H1 (cell line): ENCODE measurements at regions not wholly inside any gene's neighbourhood (a gene's known extent, or its start where the extent isn't known, plus 50 kb on each side); places are given as distances from the start of the nearest gene placed in this dataset.

Experiments used
- CTCF ChIA-PET: fragments of 300-600 bp; sonication (Branson Sonifier 250); formaldehyde crosslinking; loops from one replicate; lab custom pipeline; 2021; ENCODE audit not compliant: partially characterized antibody; lab: Charles Lee
- POLR2A ChIA-PET: fragments of 300-600 bp; sonication (Branson Sonifier 250); formaldehyde crosslinking; loops from one replicate; lab custom pipeline; 2021; ENCODE audit warnings: inconsistent platforms; ENCODE audit not compliant: partially characterized antibody; lab: Charles Lee
- DNase-seq, 2 experiments: peaks; one replicate each; pipeline versions ENCODE4 v3.0.0 to v3.0.0-alpha.2; 2010 to 2022; ENCODE audit warnings: low spot score in 2 of 2, low read depth in 1 of 2, mixed read lengths in 1 of 2
- FAIRE-seq: peaks from 2 replicates; lab custom pipeline; 2011; peaks lifted over from hg19 to GRCh38; lab: Jason Lieb, UNC
- H2AFZ ChIP-seq: 2 replicates; pipeline ENCODE4 v1.8.1; 2012; ENCODE audit warnings: low read length, inconsistent platforms
- H2AK5ac ChIP-seq: 2 replicates; pipeline ENCODE4 v1.6.1; 2013; ENCODE audit warnings: low read depth, low read length
- H2BK120ac ChIP-seq: replicated peaks from 2 replicates; pipeline ENCODE3; 2013; ENCODE audit warnings: low read depth, low read length, inconsistent platforms
- H2BK12ac ChIP-seq: 2 replicates; pipeline ENCODE4 v1.6.1; 2013; ENCODE audit warnings: low read depth, low read length
- H2BK15ac ChIP-seq: 2 replicates; pipeline ENCODE4 v1.6.1; 2013; ENCODE audit warnings: low read length
- H2BK20ac ChIP-seq: 2 replicates; pipeline ENCODE4 v1.6.1; 2013; ENCODE audit warnings: low read length
- H2BK5ac ChIP-seq: 2 replicates; pipeline ENCODE4 v1.6.1; 2013; ENCODE audit warnings: low read depth, low read length
- H3K14ac ChIP-seq: 2 replicates; pipeline ENCODE4 v1.6.1; 2013; ENCODE audit warnings: inconsistent platforms; ENCODE audit not compliant: insufficient read length
- H3K18ac ChIP-seq: 2 replicates; pipeline ENCODE4 v1.6.1; 2013; ENCODE audit warnings: low read length; ENCODE audit errors: extremely low read depth
- H3K23ac ChIP-seq: 2 replicates; pipeline ENCODE4 v1.6.1; 2013; ENCODE audit warnings: inconsistent platforms; ENCODE audit not compliant: insufficient read length
- H3K23me2 ChIP-seq: 2 replicates; pipeline ENCODE4 v1.6.1; 2013; ENCODE audit warnings: low read depth, low read length
- H3K27ac ChIP-seq: 2 replicates; pipeline ENCODE4 v1.6.1; 2011; ENCODE audit warnings: low read depth, low read length, inconsistent platforms
- H3K27me3 ChIP-seq, 4 experiments: replicated peaks in 1 of 4; 1 replicate in 1 of 4; 2 replicates in 3 of 4; pipeline versions ENCODE4 v1.6.1 to v1.8.1; 2011 to 2013; ENCODE audit warnings: low read length in 3 of 4, mild to moderate bottlenecking in 3 of 4, inconsistent platforms in 2 of 4, mixed read lengths in 2 of 4, moderate library complexity in 1 of 4; ENCODE audit not compliant: control insufficient read depth in 3 of 4, insufficient read depth in 3 of 4; ENCODE audit errors: extremely low read depth in 1 of 4
- H3K36me3 ChIP-seq, 4 experiments: 2 replicates each; pipeline versions ENCODE4 v1.6.1 to v1.8.1; 2011 to 2013; ENCODE audit warnings: mild to moderate bottlenecking in 4 of 4, low read length in 3 of 4, moderate library complexity in 2 of 4, control low read depth in 1 of 4, inconsistent platforms in 1 of 4; ENCODE audit not compliant: insufficient read depth in 4 of 4, control insufficient read depth in 2 of 4
- H3K4ac ChIP-seq: replicated peaks from 2 replicates; pipeline ENCODE3; 2013; ENCODE audit warnings: low read length, low read depth, mixed read lengths, inconsistent platforms; ENCODE audit not compliant: insufficient read length
- H3K4me1 ChIP-seq, 4 experiments: replicated peaks in 1 of 4; 1 replicate in 1 of 4; 2 replicates in 3 of 4; pipeline versions ENCODE4 v1.6.1 to v1.8.1; 2011 to 2013; ENCODE audit warnings: low read length in 3 of 4, inconsistent platforms in 2 of 4, mixed read lengths in 1 of 4; ENCODE audit not compliant: insufficient read depth in 4 of 4, control insufficient read depth in 3 of 4
- H3K4me2 ChIP-seq, 2 experiments: 2 replicates each; pipeline versions ENCODE4 v1.6.1 to v1.8.1; 2011 to 2013; ENCODE audit warnings: low read depth in 2 of 2, low read length in 2 of 2, control low read depth in 1 of 2, inconsistent platforms in 1 of 2, mild to moderate bottlenecking in 1 of 2; ENCODE audit not compliant: insufficient read depth in 1 of 2
- H3K4me3 ChIP-seq, 4 experiments: fragments of 200-600, 300-600 bp in 1 of 4; sonication (generic), shearing (Covaris generic), sonication (Bioruptor Twin) in 1 of 4; 2 replicates each; pipeline versions ENCODE4 v1.5.1 to v1.8.1; 2011 to 2016; ENCODE audit warnings: low read length in 4 of 4, low read depth in 3 of 4, control low read depth in 2 of 4, inconsistent platforms in 2 of 4, mild to moderate bottlenecking in 2 of 4, mixed read lengths in 1 of 4, moderate library complexity in 1 of 4; ENCODE audit not compliant: insufficient read depth in 2 of 4; ENCODE audit errors: extremely low read depth in 1 of 4
- H3K56ac ChIP-seq: replicated peaks from 2 replicates; pipeline ENCODE3; 2013; ENCODE audit warnings: low read depth, mild to moderate bottlenecking, mixed read lengths, low read length, inconsistent platforms; ENCODE audit not compliant: insufficient read length
- H3K79me1 ChIP-seq: 2 replicates; pipeline ENCODE4 v1.6.1; 2013; ENCODE audit warnings: low read depth, low read length, control low read depth
- H3K79me2 ChIP-seq, 2 experiments: 2 replicates each; pipeline versions ENCODE4 v1.6.1 to v1.8.1; 2012 to 2013; ENCODE audit warnings: low read length in 2 of 2, mild to moderate bottlenecking in 2 of 2, inconsistent platforms in 1 of 2; ENCODE audit not compliant: insufficient read depth in 2 of 2, control insufficient read depth in 1 of 2
- H3K9ac ChIP-seq, 4 experiments: replicated peaks in 1 of 4; 1 replicate in 1 of 4; 2 replicates in 3 of 4; pipeline versions ENCODE4 v1.6.1 to v1.8.1; 2011 to 2013; ENCODE audit warnings: low read depth in 3 of 4, low read length in 3 of 4, control low read depth in 2 of 4, mild to moderate bottlenecking in 2 of 4, moderate library complexity in 2 of 4, inconsistent platforms in 1 of 4; ENCODE audit errors: extremely low read depth in 1 of 4
- H3K9me3 ChIP-seq, 2 experiments: 2 replicates each; pipeline versions ENCODE4 v1.6.1 to v1.8.1; 2012 to 2013; ENCODE audit warnings: mild to moderate bottlenecking in 2 of 2, moderate library complexity in 2 of 2, control low read depth in 1 of 2, inconsistent platforms in 1 of 2, low read depth in 1 of 2, low read length in 1 of 2, mixed read lengths in 1 of 2; ENCODE audit not compliant: insufficient read depth in 2 of 2
- H4K20me1 ChIP-seq, 2 experiments: replicated peaks in 1 of 2; 2 replicates each; pipeline versions ENCODE3 to v1.8.1; 2011 to 2013; ENCODE audit warnings: inconsistent platforms in 2 of 2, low read length in 2 of 2, mild to moderate bottlenecking in 1 of 2; ENCODE audit not compliant: insufficient read depth in 2 of 2, control insufficient read depth in 1 of 2
- H4K5ac ChIP-seq: 2 replicates; pipeline ENCODE4 v1.6.1; 2013; ENCODE audit warnings: low read length, low read depth, mixed read lengths, inconsistent platforms; ENCODE audit not compliant: insufficient read length
- H4K8ac ChIP-seq: 2 replicates; pipeline ENCODE4 v1.8.0; 2013; ENCODE audit warnings: mild to moderate bottlenecking, moderate library complexity, low read length, inconsistent platforms; ENCODE audit not compliant: insufficient read depth; ENCODE audit errors: extremely low read depth
- H4K91ac ChIP-seq: replicated peaks from 2 replicates; pipeline ENCODE3; 2013; ENCODE audit warnings: low read length, mixed read lengths, inconsistent platforms; ENCODE audit not compliant: insufficient read length
- ASH2L ChIP-seq: fragments of 200-600, 300-600 bp; sonication (generic); IDR thresholded peaks from one replicate; pipeline ENCODE4 v1.7.1; 2017; ENCODE audit warnings: low read length
- BACH1 ChIP-seq: IDR thresholded peaks from 2 replicates; pipeline ENCODE4 v1.6.1; 2012; ENCODE audit warnings: low read length, improper control_type of control experiment
- CBX8 ChIP-seq: fragments of 300-800, 300-1000 bp; sonication (generic); IDR thresholded peaks from 2 replicates; pipeline ENCODE4 v1.7.1; 2016; ENCODE audit warnings: low read depth, low read length, borderline replicate concordance
- FOSL1 ChIP-seq: IDR thresholded peaks from 2 replicates; pipeline ENCODE4 v1.6.1; 2011; ENCODE audit warnings: mild to moderate bottlenecking, low read depth, low read length, moderate library complexity; ENCODE audit not compliant: insufficient read depth
- HDAC2 ChIP-seq, 2 experiments: fragments of 300-600 bp in 1 of 2; sonication (generic) in 1 of 2; IDR thresholded peaks; 2 replicates each; pipeline ENCODE4 v1.6.1; 2011 to 2012; ENCODE audit warnings: low read depth in 2 of 2, low read length in 2 of 2, mild to moderate bottlenecking in 2 of 2, moderate library complexity in 2 of 2, borderline replicate concordance in 1 of 2, inconsistent platforms in 1 of 2
- HDAC6 ChIP-seq: IDR thresholded peaks from one replicate; pipeline ENCODE4 v1.7.1; 2012; ENCODE audit warnings: low read depth, mild to moderate bottlenecking, inconsistent platforms, low read length, moderate library complexity
- MAFK ChIP-seq: IDR thresholded peaks from 2 replicates; pipeline ENCODE4 v1.6.1; 2012; ENCODE audit warnings: low read depth, mild to moderate bottlenecking, improper control_type of control experiment, low read length
- NRF1 ChIP-seq: IDR thresholded peaks from 2 replicates; pipeline ENCODE4 v1.6.1; 2011; ENCODE audit warnings: mild to moderate bottlenecking, low read depth, low read length, improper control_type of control experiment
- POU5F1 ChIP-seq: IDR thresholded peaks from 2 replicates; pipeline ENCODE4 v1.6.1; 2011; ENCODE audit warnings: low read depth, mild to moderate bottlenecking, low read length, moderate library complexity
- RAD21 ChIP-seq, 2 experiments: IDR thresholded peaks in 1 of 2; conservative IDR thresholded peaks in 1 of 2; 2 replicates each; pipeline ENCODE4 v1.6.1; 2011; ENCODE audit warnings: low read depth in 2 of 2, low read length in 2 of 2, improper control_type of control experiment in 1 of 2, inconsistent platforms in 1 of 2, mild to moderate bottlenecking in 1 of 2, moderate library complexity in 1 of 2
- RNF2 ChIP-seq: fragments of 200-900, 300-1000 bp; sonication (generic); IDR thresholded peaks from 2 replicates; pipeline ENCODE4 v1.7.1; 2016; ENCODE audit warnings: borderline replicate concordance, low read depth, mild to moderate bottlenecking, antibody characterized with exemption, low read length; ENCODE audit not compliant: poor library complexity, severe bottlenecking; ENCODE audit errors: missing control alignments
- RXRA ChIP-seq: IDR thresholded peaks from 2 replicates; pipeline ENCODE4 v1.6.1; 2011; ENCODE audit warnings: low read depth, mild to moderate bottlenecking, low read length, moderate library complexity; ENCODE audit not compliant: insufficient read depth
- SP2 ChIP-seq: IDR thresholded peaks from 2 replicates; pipeline ENCODE4 v1.6.1; 2012; ENCODE audit warnings: mild to moderate bottlenecking, low read length, inconsistent platforms
- SP4 ChIP-seq: IDR thresholded peaks from 2 replicates; pipeline ENCODE4 v1.6.1; 2012; ENCODE audit warnings: low read length, inconsistent platforms
- WGBS, 2 experiments: shearing (Covaris generic) in 1 of 2; methylation state at CpG; one replicate each; pipeline versions ENCODE4 v1.1.6 to v1.1.7; 2013 to 2015; ENCODE audit warnings: low lambda C conversion rate in 2 of 2, mixed read lengths in 2 of 2, inconsistent platforms in 1 of 2, low coverage in 1 of 2, missing lambda C conversion rate in 1 of 2; ENCODE audit not compliant: insufficient replicate concordance in 2 of 2, insufficient coverage in 1 of 2, insufficient read length in 1 of 2; ENCODE audit errors: extremely low coverage in 1 of 2, missing lambda C conversion rate in 1 of 2; 5-methylcytosine and 5-hydroxymethylcytosine counted together
- TF ChIP-seq, protein P1 (sequence below): IDR thresholded peaks from 2 replicates; pipeline ENCODE4 v1.6.1; 2012; ENCODE audit warnings: inconsistent platforms

DNA sequence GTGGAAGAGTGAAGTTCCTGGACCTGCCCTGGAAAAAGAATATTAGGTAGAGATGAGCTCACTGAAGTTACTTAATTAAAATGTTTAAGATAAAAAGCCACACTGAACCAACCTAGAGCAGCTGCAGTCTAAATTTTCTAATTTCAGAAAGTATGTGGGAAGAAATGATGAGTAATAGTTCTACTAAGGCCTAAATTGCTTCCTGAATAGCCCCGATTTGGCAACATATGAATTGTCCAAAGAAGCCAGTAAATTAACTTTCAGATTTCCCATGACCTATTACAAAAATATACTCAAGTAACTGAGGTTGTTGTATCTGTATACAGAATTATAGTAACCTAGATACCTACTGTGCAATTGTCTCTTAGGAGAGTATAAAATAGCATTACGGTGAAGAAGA is 312.6 kb downstream of the IPMK start:
- Histone ChIP-seq H3K4ac (no peak overlapping the region), H3K27me3 (no peaks in the 10 kb centered on the region), H3K4me3 (no peak overlapping the region), H3K9ac (no peak overlapping the region), H3K14ac (no peak overlapping the region), H2BK5ac (no peak overlapping the region), H3K36me3 (no peaks in the 10 kb centered on the region), H4K5ac (no peak overlapping the region), H3K23me2 (no peaks in the 10 kb centered on the region), H3K18ac (no peak overlapping the region), H3K79me2 (no peaks in the 10 kb centered on the region), H2BK120ac (no peak overlapping the region), H3K4me1 (no peaks in the 10 kb centered on the region), H4K20me1 (no peaks in the 10 kb centered on the region), H3K79me1 (no peaks in the 10 kb centered on the region), H2AFZ (no peak overlapping the region), H3K23ac (no peak overlapping the region), H3K4me2 (no peak overlapping the region), H4K91ac (no peak overlapping the region), H2BK12ac (no peak overlapping the region), H3K56ac (no peak overlapping the region), H2AK5ac (no peak overlapping the region), H2BK15ac (no peak overlapping the region), H2BK20ac (no peak overlapping the region), H3K27ac (no peak overlapping the region), H3K9me3 (no peaks in the 10 kb centered on the region), H4K8ac (no peak overlapping the region)
- DNase-seq (no peak), FAIRE-seq (no peak)
- 98% methylated on average over 2 of the region's 2 CpGs; no CpG with 5 or more reads in 1 of the 2 experiments for WGBS, 2 experiments
- ChIA-PET POLR2A (no interaction called here), CTCF (no interaction called here)
- TF ChIP-seq HDAC6 (no peak), FOSL1 (no peak), RNF2 (no peak), HDAC2 (IDR thresholded peaks at IDR 0.05; ENCODE audit: borderline replicate concordance in 1 of 2, low read depth in 2 of 2, low read length in 2 of 2) (no peak), MAFK (no peak), NRF1 (no peak), CBX8 (no peak), ASH2L (no peak), RAD21 (IDR thresholded peaks at IDR 0.05 in 1 of 2, conservative IDR thresholded peaks at IDR 0.05 in 1 of 2; ENCODE audit: low read depth in 2 of 2, low read length in 2 of 2) (no peak), SP2 (no peak), SP4 (no peak), BACH1 (no peak), RXRA (no peak), POU5F1 (no peak)
- TF ChIP-seq, protein P1, sequence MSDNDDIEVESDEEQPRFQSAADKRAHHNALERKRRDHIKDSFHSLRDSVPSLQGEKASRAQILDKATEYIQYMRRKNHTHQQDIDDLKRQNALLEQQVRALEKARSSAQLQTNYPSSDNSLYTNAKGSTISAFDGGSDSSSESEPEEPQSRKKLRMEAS: no peak
